GM23338 (cell line): ENCODE measurements at regions not wholly inside any gene's neighbourhood (a gene's known extent, or its start where the extent isn't known, plus 50 kb on each side); places are given as distances from the start of the nearest gene placed in this dataset.

Experiments
- ATAC-seq: fragments of 200-7000 bp; cut with Tn5 transposase; 3 replicates; pipeline ENCODE4 v1.9.1; 2020
- DNase-seq: peaks from one replicate; pipeline ENCODE4 v3.0.0-alpha.2; 2015; ENCODE audit warnings: low spot score
- H2AFZ ChIP-seq: fragments of 200-600 bp; sonication (generic); 2 replicates; pipeline ENCODE4 v1.8.0; 2016; ENCODE audit warnings: antibody characterized with exemption, mild to moderate bottlenecking, moderate library complexity
- H3F3A ChIP-seq: fragments of 200-600 bp; sonication (generic); replicated peaks from 2 replicates; pipeline ENCODE4 v1.8.0; 2017; ENCODE audit warnings: antibody characterized with exemption, mixed run types, low read depth
- H3K27ac ChIP-seq: fragments of 200-600 bp; sonication (generic); 2 replicates; pipeline ENCODE4 v1.6.1; 2016; ENCODE audit warnings: low read depth
- H3K27me3 ChIP-seq: fragments of 200-600 bp; sonication (generic); 2 replicates; pipeline ENCODE4 v1.8.0; 2016; ENCODE audit warnings: mild to moderate bottlenecking, mixed run types, moderate library complexity; ENCODE audit not compliant: insufficient read depth
- H3K36me3 ChIP-seq: fragments of 200-600 bp; sonication (generic); 2 replicates; pipeline ENCODE4 v1.8.0; 2016; ENCODE audit warnings: mild to moderate bottlenecking; ENCODE audit not compliant: insufficient read depth
- H3K4me1 ChIP-seq: fragments of 200-600 bp; sonication (generic); 2 replicates; pipeline ENCODE4 v1.8.0; 2016; ENCODE audit warnings: mild to moderate bottlenecking, moderate library complexity; ENCODE audit not compliant: insufficient read depth
- H3K4me2 ChIP-seq: fragments of 200-600 bp; sonication (generic); 2 replicates; pipeline ENCODE4 v1.7.1; 2017; ENCODE audit warnings: mixed run types
- H3K4me3 ChIP-seq: fragments of 200-600 bp; sonication (generic); 2 replicates; pipeline ENCODE4 v1.6.1; 2016; ENCODE audit warnings: mixed run types
- H3K79me2 ChIP-seq: fragments of 200-600 bp; sonication (generic); replicated peaks from 2 replicates; pipeline ENCODE4 v1.8.0; 2017; ENCODE audit warnings: mild to moderate bottlenecking; ENCODE audit not compliant: insufficient read depth
- H3K9me2 ChIP-seq: fragments of 200-600 bp; sonication (generic); 2 replicates; pipeline ENCODE4 v1.8.0; 2017; ENCODE audit not compliant: insufficient read depth
- H4K20me1 ChIP-seq: fragments of 200-600 bp; sonication (generic); replicated peaks from 2 replicates; pipeline ENCODE4 v1.8.0; 2017; ENCODE audit warnings: mild to moderate bottlenecking; ENCODE audit not compliant: insufficient read depth
- H3K27ac Mint-ChIP-seq: 2 replicates; pipeline ENCODE4 v1.8.0; 2020; ENCODE audit warnings: inconsistent platforms, mild to moderate bottlenecking, moderate library complexity, mixed read lengths
- H3K27me3 Mint-ChIP-seq: 3 replicates; pipeline ENCODE4 v1.8.0; 2022; ENCODE audit warnings: low read depth, mild to moderate bottlenecking, moderate library complexity, mixed read lengths, inconsistent platforms; ENCODE audit not compliant: insufficient read depth, poor library complexity
- H3K36me3 Mint-ChIP-seq: 3 replicates; pipeline ENCODE4 v1.8.0; 2021; ENCODE audit warnings: low read depth, mild to moderate bottlenecking, inconsistent platforms, moderate library complexity, mixed read lengths
- H3K4me1 Mint-ChIP-seq: 3 replicates; pipeline ENCODE4 v1.8.0; 2020; ENCODE audit warnings: mild to moderate bottlenecking, inconsistent platforms, mixed read lengths
- H3K4me3 Mint-ChIP-seq: 3 replicates; pipeline ENCODE4 v1.8.0; 2021; ENCODE audit warnings: moderate library complexity, mild to moderate bottlenecking, inconsistent platforms, mixed read lengths
- H3K9me3 Mint-ChIP-seq: 3 replicates; pipeline ENCODE4 v1.8.0; 2020; ENCODE audit warnings: moderate library complexity, mild to moderate bottlenecking, inconsistent platforms, mixed read lengths
- EZH2 ChIP-seq: fragments of 200-600 bp; sonication (generic); IDR thresholded peaks from one replicate; pipeline ENCODE4 v1.8.0; 2017; ENCODE audit warnings: antibody characterized with exemption, mild to moderate bottlenecking, low read depth; ENCODE audit not compliant: unreplicated experiment
- EZH2phosphoT487 ChIP-seq: fragments of 200-600 bp; sonication (generic); IDR thresholded peaks from one replicate; pipeline ENCODE4 v1.8.1; 2018; ENCODE audit warnings: antibody characterized with exemption; ENCODE audit not compliant: unreplicated experiment
- NANOG ChIP-seq: IDR thresholded peaks from 2 replicates; pipeline ENCODE4 v1.6.1; 2016; ENCODE audit warnings: antibody characterized with exemption, borderline replicate concordance
- POLR2AphosphoS5 ChIP-seq: IDR thresholded peaks from 2 replicates; pipeline ENCODE4 v1.6.1; 2016; ENCODE audit warnings: antibody characterized with exemption, low read depth
- ZNF114 ChIP-seq: fragments of 250-450 bp; sonication (Bioruptor Pico); IDR thresholded peaks from 2 replicates; pipeline ENCODE4 v1.5.0; 2020; ENCODE audit warnings: mild to moderate bottlenecking, moderate library complexity
- ZNF331 ChIP-seq: fragments of 250-450 bp; sonication (Bioruptor Pico); IDR thresholded peaks from 2 replicates; pipeline ENCODE4 v1.5.0; 2020; ENCODE audit warnings: low read depth, mild to moderate bottlenecking, moderate library complexity
- TF ChIP-seq, protein P1 (sequence below): fragments of 250-450 bp; sonication (Bioruptor Pico); IDR thresholded peaks from 2 replicates; pipeline ENCODE4 v1.5.0; 2020; ENCODE audit warnings: mild to moderate bottlenecking, moderate library complexity
- TF ChIP-seq, protein P2 (sequence below): IDR thresholded peaks from 2 replicates; pipeline ENCODE4 v1.6.1; 2016; ENCODE audit warnings: antibody characterized with exemption

DNA sequence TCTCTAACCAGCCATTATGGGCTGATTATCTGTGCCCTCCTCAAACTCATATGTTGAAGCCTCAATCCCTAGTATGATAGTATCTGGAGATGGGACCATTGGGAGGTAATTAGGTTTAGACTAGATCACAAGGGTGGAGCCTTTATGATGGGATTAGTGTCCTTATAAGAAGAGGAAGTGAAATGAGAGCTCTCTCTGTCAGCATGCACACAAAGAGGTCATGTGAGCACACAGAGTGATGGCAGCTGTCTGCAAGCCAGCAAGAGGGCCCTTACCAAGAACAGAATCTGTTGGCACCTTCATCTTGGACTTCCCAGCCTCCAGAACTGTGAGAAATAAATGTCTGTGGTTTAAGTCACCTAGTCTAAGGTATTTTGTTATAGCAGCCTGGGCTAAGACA is 101.9 kb downstream of the PCTP start:
- TF ChIP-seq NANOG: no peak
- TF ChIP-seq POLR2AphosphoS5: no peak
- TF ChIP-seq, protein P1, sequence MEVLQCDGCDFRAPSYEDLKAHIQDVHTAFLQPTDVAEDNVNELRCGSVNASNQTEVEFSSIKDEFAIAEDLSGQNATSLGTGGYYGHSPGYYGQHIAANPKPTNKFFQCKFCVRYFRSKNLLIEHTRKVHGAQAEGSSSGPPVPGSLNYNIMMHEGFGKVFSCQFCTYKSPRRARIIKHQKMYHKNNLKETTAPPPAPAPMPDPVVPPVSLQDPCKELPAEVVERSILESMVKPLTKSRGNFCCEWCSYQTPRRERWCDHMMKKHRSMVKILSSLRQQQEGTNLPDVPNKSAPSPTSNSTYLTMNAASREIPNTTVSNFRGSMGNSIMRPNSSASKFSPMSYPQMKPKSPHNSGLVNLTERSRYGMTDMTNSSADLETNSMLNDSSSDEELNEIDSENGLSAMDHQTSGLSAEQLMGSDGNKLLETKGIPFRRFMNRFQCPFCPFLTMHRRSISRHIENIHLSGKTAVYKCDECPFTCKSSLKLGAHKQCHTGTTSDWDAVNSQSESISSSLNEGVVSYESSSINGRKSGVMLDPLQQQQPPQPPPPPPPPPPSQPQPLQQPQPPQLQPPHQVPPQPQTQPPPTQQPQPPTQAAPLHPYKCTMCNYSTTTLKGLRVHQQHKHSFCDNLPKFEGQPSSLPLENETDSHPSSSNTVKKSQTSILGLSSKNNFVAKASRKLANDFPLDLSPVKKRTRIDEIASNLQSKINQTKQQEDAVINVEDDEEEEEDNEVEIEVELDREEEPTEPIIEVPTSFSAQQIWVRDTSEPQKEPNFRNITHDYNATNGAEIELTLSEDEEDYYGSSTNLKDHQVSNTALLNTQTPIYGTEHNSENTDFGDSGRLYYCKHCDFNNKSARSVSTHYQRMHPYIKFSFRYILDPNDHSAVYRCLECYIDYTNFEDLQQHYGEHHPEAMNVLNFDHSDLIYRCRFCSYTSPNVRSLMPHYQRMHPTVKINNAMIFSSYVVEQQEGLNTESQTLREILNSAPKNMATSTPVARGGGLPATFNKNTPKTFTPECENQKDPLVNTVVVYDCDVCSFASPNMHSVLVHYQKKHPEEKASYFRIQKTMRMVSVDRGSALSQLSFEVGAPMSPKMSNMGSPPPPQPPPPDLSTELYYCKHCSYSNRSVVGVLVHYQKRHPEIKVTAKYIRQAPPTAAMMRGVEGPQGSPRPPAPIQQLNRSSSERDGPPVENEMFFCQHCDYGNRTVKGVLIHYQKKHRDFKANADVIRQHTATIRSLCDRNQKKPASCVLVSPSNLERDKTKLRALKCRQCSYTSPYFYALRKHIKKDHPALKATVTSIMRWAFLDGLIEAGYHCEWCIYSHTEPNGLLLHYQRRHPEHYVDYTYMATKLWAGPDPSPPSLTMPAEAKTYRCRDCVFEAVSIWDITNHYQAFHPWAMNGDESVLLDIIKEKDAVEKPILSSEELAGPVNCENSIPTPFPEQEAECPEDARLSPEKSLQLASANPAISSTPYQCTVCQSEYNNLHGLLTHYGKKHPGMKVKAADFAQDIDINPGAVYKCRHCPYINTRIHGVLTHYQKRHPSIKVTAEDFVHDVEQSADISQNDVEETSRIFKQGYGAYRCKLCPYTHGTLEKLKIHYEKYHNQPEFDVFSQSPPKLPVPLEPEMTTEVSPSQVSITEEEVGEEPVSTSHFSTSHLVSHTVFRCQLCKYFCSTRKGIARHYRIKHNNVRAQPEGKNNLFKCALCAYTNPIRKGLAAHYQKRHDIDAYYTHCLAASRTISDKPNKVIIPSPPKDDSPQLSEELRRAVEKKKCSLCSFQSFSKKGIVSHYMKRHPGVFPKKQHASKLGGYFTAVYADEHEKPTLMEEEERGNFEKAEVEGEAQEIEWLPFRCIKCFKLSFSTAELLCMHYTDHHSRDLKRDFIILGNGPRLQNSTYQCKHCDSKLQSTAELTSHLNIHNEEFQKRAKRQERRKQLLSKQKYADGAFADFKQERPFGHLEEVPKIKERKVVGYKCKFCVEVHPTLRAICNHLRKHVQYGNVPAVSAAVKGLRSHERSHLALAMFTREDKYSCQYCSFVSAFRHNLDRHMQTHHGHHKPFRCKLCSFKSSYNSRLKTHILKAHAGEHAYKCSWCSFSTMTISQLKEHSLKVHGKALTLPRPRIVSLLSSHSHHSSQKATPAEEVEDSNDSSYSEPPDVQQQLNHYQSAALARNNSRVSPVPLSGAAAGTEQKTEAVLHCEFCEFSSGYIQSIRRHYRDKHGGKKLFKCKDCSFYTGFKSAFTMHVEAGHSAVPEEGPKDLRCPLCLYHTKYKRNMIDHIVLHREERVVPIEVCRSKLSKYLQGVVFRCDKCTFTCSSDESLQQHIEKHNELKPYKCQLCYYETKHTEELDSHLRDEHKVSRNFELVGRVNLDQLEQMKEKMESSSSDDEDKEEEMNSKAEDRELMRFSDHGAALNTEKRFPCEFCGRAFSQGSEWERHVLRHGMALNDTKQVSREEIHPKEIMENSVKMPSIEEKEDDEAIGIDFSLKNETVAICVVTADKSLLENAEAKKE (CRISPR knock-in tag): no peak
- no peak for TF ChIP-seq EZH2
- no peak for TF ChIP-seq EZH2phosphoT487
- no peak for TF ChIP-seq ZNF331
- H3K4me3 ChIP-seq: no peak overlapping the region
- no peaks in the 10 kb centered on the region for H3K36me3 ChIP-seq
- Mint-ChIP-seq H3K27ac (no peak overlapping the region), H3K36me3 (no peaks in the 10 kb centered on the region), H3K4me3 (no peak overlapping the region), H3K27me3 (peaks cover 2% of the 10 kb centered on the region), H3K9me3 (no peaks in the 10 kb centered on the region), H3K4me1 (no peaks in the 10 kb centered on the region)
- H3K4me2 ChIP-seq: no peak overlapping the region
- no peak for ATAC-seq
- H3K27me3 ChIP-seq: no peaks in the 10 kb centered on the region
- no peaks in the 10 kb centered on the region for H4K20me1 ChIP-seq
- DNase-seq: no peak
- no peak overlapping the region for H3K27ac ChIP-seq
- no peak overlapping the region for H2AFZ ChIP-seq
- H3K4me1 ChIP-seq: no peaks in the 10 kb centered on the region
- no peaks in the 10 kb centered on the region for H3K9me2 ChIP-seq
- H3F3A ChIP-seq: no peaks in the 10 kb centered on the region
- H3K79me2 ChIP-seq: no peaks in the 10 kb centered on the region

DNA sequence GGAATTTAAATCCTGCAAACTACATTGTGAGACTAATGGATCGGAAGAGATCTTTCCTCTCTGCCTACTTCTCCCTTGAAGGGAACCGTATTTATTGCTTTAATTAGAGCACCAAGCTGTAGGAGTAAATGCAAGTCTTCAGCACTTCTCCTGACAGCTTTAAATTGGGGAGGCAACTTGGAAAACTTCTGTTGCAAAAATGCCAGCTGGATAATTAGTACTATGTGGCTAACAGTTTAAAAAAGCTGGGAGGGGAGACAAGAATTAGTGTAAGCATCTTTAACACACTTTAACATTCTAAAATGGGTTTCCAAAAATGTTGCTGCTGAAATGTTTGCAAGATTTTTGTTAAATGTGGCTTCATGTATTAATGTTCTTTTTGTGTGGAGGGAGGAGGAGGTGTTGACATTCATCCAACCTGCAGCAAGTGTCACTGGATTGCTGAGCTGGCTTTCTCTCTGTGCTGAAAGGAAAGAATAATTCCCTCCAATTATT is 108.5 kb downstream of the PCTP start:
- H2AFZ ChIP-seq: 0 out of 2 replicates have a peak overlapping the region, but pooled peaks have one; percentile 24
- no peak overlapping the region for H3K4me2 ChIP-seq
- Mint-ChIP-seq H3K4me3 (no peak overlapping the region), H3K27me3 (peaks cover 1% of the 10 kb centered on the region), H3K36me3 (no peaks in the 10 kb centered on the region), H3K27ac (no peak overlapping the region), H3K9me3 (no peaks in the 10 kb centered on the region), H3K4me1 (no peaks in the 10 kb centered on the region)
- no peak for ATAC-seq
- no peak overlapping the region for H3K4me3 ChIP-seq
- H3K4me1 ChIP-seq: no peaks in the 10 kb centered on the region
- no peaks in the 10 kb centered on the region for H3K27me3 ChIP-seq
- H3K9me2 ChIP-seq: peaks cover under 1% of the 10 kb centered on the region; the same call in 1 of the 2 replicates
- H3F3A ChIP-seq: no peaks in the 10 kb centered on the region
- no peaks in the 10 kb centered on the region for H3K79me2 ChIP-seq
- TF ChIP-seq ZNF114 (CRISPR knock-in tag): no peak
- TF ChIP-seq, protein P2, sequence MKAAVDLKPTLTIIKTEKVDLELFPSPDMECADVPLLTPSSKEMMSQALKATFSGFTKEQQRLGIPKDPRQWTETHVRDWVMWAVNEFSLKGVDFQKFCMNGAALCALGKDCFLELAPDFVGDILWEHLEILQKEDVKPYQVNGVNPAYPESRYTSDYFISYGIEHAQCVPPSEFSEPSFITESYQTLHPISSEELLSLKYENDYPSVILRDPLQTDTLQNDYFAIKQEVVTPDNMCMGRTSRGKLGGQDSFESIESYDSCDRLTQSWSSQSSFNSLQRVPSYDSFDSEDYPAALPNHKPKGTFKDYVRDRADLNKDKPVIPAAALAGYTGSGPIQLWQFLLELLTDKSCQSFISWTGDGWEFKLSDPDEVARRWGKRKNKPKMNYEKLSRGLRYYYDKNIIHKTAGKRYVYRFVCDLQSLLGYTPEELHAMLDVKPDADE: no peak
- TF ChIP-seq EZH2phosphoT487: no peak
- H4K20me1 ChIP-seq: no peaks in the 10 kb centered on the region
- H3K27ac ChIP-seq: no peak overlapping the region
- no peaks in the 10 kb centered on the region for H3K36me3 ChIP-seq
- no peak for DNase-seq
